ENCODE measurements at regions not wholly inside any gene's neighbourhood (a gene's known extent, or its start where the extent isn't known, plus 50 kb on each side); places are given as distances from the start of the nearest gene placed in this dataset.
A peak's percentile ranks its signal among the peaks of the same experiment; 100 is the strongest.

DNA sequence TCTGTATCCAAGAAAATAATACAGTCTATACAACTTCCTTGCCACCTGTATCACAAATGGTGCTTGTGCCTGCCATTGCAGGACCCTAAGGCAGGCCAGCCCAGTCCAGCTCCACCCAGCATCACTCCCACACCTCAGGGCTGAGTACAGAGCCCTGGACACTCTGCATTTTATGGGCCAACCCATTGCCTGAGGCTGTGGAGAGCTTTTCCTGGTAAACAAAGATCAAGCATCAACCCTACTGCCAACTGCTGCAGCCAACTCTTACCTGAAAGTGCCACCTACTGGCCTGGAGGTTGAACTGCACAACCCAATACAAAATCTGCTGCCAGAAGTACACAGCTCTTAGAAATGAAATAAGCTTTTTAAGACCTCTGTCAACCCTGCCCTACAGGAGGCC is 1082.2 kb downstream of the NAALADL2 start:
- DNase-seq (ENCODE audit: low spot score), result peak; percentile 62
- ChIA-PET POLR2A (no interaction called here), CTCF (interaction anchor here (0.7 to 2.0 kb wide), 20 partner anchors 9 to 1079 kb away, joined by 3 to 10 read pairs (median 4); no protein-coding TSS in a partner anchor)
- H3K9me3 Mint-ChIP-seq, result peaks cover 60% of the 10 kb centered on the region
- no peak overlapping the region for H3K4me3 Mint-ChIP-seq
- no peaks in the 10 kb centered on the region; the same call in 1 of the 2 replicates for H3K27me3 Mint-ChIP-seq (ENCODE audit: low read depth)
- peak overlapping the region; percentile 90 for H3K27ac Mint-ChIP-seq
- TF ChIP-seq NR1H2 (CRISPR knock-in tag; IDR thresholded peaks at IDR 0.05) (no peak), PRRX2 (CRISPR knock-in tag; IDR thresholded peaks at IDR 0.05) (no peak), NR2C2 (CRISPR knock-in tag; IDR thresholded peaks at IDR 0.05) (no peak), ZNF121 (CRISPR knock-in tag; IDR thresholded peaks at IDR 0.05) (0 out of 2 replicates have a peak, but pooled peaks have one; percentile 40), JAZF1 (CRISPR knock-in tag; IDR thresholded peaks at IDR 0.05) (no peak), SP1 (CRISPR knock-in tag; conservative IDR thresholded peaks at IDR 0.05) (no peak)
- TF ChIP-seq, protein P1, sequence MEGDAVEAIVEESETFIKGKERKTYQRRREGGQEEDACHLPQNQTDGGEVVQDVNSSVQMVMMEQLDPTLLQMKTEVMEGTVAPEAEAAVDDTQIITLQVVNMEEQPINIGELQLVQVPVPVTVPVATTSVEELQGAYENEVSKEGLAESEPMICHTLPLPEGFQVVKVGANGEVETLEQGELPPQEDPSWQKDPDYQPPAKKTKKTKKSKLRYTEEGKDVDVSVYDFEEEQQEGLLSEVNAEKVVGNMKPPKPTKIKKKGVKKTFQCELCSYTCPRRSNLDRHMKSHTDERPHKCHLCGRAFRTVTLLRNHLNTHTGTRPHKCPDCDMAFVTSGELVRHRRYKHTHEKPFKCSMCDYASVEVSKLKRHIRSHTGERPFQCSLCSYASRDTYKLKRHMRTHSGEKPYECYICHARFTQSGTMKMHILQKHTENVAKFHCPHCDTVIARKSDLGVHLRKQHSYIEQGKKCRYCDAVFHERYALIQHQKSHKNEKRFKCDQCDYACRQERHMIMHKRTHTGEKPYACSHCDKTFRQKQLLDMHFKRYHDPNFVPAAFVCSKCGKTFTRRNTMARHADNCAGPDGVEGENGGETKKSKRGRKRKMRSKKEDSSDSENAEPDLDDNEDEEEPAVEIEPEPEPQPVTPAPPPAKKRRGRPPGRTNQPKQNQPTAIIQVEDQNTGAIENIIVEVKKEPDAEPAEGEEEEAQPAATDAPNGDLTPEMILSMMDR (IDR thresholded peaks at IDR 0.05), result peak; percentile 71
- TF ChIP-seq, protein P2, sequence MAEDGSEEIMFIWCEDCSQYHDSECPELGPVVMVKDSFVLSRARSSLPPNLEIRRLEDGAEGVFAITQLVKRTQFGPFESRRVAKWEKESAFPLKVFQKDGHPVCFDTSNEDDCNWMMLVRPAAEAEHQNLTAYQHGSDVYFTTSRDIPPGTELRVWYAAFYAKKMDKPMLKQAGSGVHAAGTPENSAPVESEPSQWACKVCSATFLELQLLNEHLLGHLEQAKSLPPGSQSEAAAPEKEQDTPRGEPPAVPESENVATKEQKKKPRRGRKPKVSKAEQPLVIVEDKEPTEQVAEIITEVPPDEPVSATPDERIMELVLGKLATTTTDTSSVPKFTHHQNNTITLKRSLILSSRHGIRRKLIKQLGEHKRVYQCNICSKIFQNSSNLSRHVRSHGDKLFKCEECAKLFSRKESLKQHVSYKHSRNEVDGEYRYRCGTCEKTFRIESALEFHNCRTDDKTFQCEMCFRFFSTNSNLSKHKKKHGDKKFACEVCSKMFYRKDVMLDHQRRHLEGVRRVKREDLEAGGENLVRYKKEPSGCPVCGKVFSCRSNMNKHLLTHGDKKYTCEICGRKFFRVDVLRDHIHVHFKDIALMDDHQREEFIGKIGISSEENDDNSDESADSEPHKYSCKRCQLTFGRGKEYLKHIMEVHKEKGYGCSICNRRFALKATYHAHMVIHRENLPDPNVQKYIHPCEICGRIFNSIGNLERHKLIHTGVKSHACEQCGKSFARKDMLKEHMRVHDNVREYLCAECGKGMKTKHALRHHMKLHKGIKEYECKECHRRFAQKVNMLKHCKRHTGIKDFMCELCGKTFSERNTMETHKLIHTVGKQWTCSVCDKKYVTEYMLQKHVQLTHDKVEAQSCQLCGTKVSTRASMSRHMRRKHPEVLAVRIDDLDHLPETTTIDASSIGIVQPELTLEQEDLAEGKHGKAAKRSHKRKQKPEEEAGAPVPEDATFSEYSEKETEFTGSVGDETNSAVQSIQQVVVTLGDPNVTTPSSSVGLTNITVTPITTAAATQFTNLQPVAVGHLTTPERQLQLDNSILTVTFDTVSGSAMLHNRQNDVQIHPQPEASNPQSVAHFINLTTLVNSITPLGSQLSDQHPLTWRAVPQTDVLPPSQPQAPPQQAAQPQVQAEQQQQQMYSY (CRISPR knock-in tag; IDR thresholded peaks at IDR 0.05), result no peak
- TF ChIP-seq, protein P3, sequence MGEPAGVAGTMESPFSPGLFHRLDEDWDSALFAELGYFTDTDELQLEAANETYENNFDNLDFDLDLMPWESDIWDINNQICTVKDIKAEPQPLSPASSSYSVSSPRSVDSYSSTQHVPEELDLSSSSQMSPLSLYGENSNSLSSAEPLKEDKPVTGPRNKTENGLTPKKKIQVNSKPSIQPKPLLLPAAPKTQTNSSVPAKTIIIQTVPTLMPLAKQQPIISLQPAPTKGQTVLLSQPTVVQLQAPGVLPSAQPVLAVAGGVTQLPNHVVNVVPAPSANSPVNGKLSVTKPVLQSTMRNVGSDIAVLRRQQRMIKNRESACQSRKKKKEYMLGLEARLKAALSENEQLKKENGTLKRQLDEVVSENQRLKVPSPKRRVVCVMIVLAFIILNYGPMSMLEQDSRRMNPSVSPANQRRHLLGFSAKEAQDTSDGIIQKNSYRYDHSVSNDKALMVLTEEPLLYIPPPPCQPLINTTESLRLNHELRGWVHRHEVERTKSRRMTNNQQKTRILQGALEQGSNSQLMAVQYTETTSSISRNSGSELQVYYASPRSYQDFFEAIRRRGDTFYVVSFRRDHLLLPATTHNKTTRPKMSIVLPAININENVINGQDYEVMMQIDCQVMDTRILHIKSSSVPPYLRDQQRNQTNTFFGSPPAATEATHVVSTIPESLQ (CRISPR knock-in tag; IDR thresholded peaks at IDR 0.05), result no peak
- TF ChIP-seq, protein P4, sequence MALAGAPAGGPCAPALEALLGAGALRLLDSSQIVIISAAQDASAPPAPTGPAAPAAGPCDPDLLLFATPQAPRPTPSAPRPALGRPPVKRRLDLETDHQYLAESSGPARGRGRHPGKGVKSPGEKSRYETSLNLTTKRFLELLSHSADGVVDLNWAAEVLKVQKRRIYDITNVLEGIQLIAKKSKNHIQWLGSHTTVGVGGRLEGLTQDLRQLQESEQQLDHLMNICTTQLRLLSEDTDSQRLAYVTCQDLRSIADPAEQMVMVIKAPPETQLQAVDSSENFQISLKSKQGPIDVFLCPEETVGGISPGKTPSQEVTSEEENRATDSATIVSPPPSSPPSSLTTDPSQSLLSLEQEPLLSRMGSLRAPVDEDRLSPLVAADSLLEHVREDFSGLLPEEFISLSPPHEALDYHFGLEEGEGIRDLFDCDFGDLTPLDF (CRISPR knock-in tag; IDR thresholded peaks at IDR 0.05), result no peak
- ATAC-seq, result peak; percentile 70
- H3K4me1 Mint-ChIP-seq, result peaks cover 7% of the 10 kb centered on the region; the same call in 1 of the 2 replicates
- peaks cover 54% of the 10 kb centered on the region for H3K36me3 Mint-ChIP-seq

DNA sequence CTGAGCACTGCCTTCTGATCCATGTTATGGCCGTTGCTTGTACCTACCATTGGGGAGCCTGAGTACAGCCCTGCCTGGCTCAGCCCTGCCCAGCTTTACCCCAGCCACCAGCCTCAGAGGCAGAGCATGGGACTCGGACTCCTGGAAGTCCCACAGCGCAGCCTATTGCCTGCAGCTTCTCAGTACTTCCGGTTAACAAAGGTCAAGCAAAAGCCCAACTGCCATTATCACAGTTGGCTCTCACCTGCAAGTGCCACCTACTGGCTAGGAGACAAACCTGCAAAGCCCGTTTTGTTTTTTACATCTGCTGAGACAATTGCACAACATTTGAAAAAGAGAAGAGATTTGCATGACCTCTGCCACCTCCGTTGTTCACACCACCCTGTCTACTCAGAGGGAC is 1081.7 kb downstream of the NAALADL2 start:
- peak; percentile 70 for DNase-seq (ENCODE audit: low spot score)
- CTCF ChIA-PET, result interaction anchor here (0.6 to 2.0 kb wide), 22 partner anchors 8 to 1079 kb away, joined by 3 to 10 read pairs (median 4); no protein-coding TSS in a partner anchor
- peak; percentile 97 for ATAC-seq
- Mint-ChIP-seq H3K27ac (peak overlapping the region; percentile 90), H3K27me3 (ENCODE audit: low read depth) (no peaks in the 10 kb centered on the region; the same call in 1 of the 2 replicates), H3K36me3 (peaks cover 54% of the 10 kb centered on the region), H3K9me3 (peaks cover 60% of the 10 kb centered on the region), H3K4me1 (peaks cover 7% of the 10 kb centered on the region; the same call in 1 of the 2 replicates), H3K4me3 (no peak overlapping the region)
- TF ChIP-seq FOXK1 (CRISPR knock-in tag; IDR thresholded peaks at IDR 0.05) (0 out of 2 replicates have a peak, but pooled peaks have one; percentile 19), ZBTB21 (CRISPR knock-in tag; IDR thresholded peaks at IDR 0.05; ENCODE audit: borderline replicate concordance) (peak; percentile 35; the same call in 1 of the 2 replicates), SMAD3 (CRISPR knock-in tag; IDR thresholded peaks at IDR 0.05; ENCODE audit: borderline replicate concordance) (0 out of 2 replicates have a peak, but pooled peaks have one; percentile 33), ZNF138 (CRISPR knock-in tag; conservative IDR thresholded peaks at IDR 0.05) (0 out of 2 replicates have a peak, but pooled peaks have one; percentile 22), MXD4 (CRISPR knock-in tag; IDR thresholded peaks at IDR 0.05; ENCODE audit: borderline replicate concordance) (no peak), ETV6 (CRISPR knock-in tag; IDR thresholded peaks at IDR 0.05) (peak; percentile 78; the same call in 1 of the 2 replicates)
- TF ChIP-seq, protein P1 (IDR thresholded peaks at IDR 0.05), result no peak
- TF ChIP-seq, protein P5, sequence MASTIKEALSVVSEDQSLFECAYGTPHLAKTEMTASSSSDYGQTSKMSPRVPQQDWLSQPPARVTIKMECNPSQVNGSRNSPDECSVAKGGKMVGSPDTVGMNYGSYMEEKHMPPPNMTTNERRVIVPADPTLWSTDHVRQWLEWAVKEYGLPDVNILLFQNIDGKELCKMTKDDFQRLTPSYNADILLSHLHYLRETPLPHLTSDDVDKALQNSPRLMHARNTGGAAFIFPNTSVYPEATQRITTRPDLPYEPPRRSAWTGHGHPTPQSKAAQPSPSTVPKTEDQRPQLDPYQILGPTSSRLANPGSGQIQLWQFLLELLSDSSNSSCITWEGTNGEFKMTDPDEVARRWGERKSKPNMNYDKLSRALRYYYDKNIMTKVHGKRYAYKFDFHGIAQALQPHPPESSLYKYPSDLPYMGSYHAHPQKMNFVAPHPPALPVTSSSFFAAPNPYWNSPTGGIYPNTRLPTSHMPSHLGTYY (CRISPR knock-in tag; IDR thresholded peaks at IDR 0.05), result 0 out of 2 replicates have a peak, but pooled peaks have one; percentile 48
- POLR2A ChIA-PET, result no interaction called here

Data from WTC11 (cell line).